Cardiac muscle cell (in vitro differentiated cells and primary cell): ENCODE measurements at regions not wholly inside any gene's neighbourhood (a gene's known extent, or its start where the extent isn't known, plus 50 kb on each side); places are given as distances from the start of the nearest gene placed in this dataset.
"Not testable (repeated sequence)": the region's sequence is repeated elsewhere in the genome, so short reads cannot be mapped to it uniquely, and the experiment has no call there.

ENCODE experiments used
- DNase-seq, 2 donors: peaks; one replicate each; pipeline versions ENCODE4 v3.0.0 to v3.0.0-alpha.2; 2010 to 2017; ENCODE audit warnings: low read depth in 1 of 2, low spot score in 1 of 2
- H3K27ac ChIP-seq: fragments of 200-600 bp; sonication (generic); 2 replicates; pipeline ENCODE4 v1.5.1; 2016
- H3K27me3 ChIP-seq: fragments of 200-600 bp; sonication (generic); 2 replicates; pipeline ENCODE4 v1.6.0; 2016; ENCODE audit warnings: control low read depth
- H3K36me3 ChIP-seq: fragments of 200-600 bp; sonication (generic); 2 replicates; pipeline ENCODE4 v1.5.1; 2016; ENCODE audit warnings: control low read depth
- H3K4me1 ChIP-seq: fragments of 200-600 bp; sonication (generic); 2 replicates; pipeline ENCODE4 v1.8.1; 2017; ENCODE audit warnings: low read depth, mild to moderate bottlenecking, mixed run types
- H3K4me3 ChIP-seq: fragments of 200-600 bp; sonication (generic); 2 replicates; pipeline ENCODE4 v1.5.1; 2016; ENCODE audit warnings: mild to moderate bottlenecking
- H3K9me3 ChIP-seq: fragments of 200-600 bp; sonication (generic); 2 replicates; pipeline ENCODE4 v1.5.1; 2017; ENCODE audit warnings: low read depth, mild to moderate bottlenecking, control low read depth
- TF ChIP-seq, protein P1 (sequence below): IDR thresholded peaks from 2 replicates; pipeline ENCODE4 v1.5.1; 2012; ENCODE audit warnings: low read depth, mild to moderate bottlenecking, low read length

- Histone ChIP-seq H3K4me1 (no peaks in the 10 kb centered on the region), H3K27ac (no peak overlapping the region), H3K9me3 (no peaks in the 10 kb centered on the region), H3K36me3 (no peaks in the 10 kb centered on the region), H3K4me3 (no peak overlapping the region), H3K27me3 (no peaks in the 10 kb centered on the region)
- TF ChIP-seq, protein P1, sequence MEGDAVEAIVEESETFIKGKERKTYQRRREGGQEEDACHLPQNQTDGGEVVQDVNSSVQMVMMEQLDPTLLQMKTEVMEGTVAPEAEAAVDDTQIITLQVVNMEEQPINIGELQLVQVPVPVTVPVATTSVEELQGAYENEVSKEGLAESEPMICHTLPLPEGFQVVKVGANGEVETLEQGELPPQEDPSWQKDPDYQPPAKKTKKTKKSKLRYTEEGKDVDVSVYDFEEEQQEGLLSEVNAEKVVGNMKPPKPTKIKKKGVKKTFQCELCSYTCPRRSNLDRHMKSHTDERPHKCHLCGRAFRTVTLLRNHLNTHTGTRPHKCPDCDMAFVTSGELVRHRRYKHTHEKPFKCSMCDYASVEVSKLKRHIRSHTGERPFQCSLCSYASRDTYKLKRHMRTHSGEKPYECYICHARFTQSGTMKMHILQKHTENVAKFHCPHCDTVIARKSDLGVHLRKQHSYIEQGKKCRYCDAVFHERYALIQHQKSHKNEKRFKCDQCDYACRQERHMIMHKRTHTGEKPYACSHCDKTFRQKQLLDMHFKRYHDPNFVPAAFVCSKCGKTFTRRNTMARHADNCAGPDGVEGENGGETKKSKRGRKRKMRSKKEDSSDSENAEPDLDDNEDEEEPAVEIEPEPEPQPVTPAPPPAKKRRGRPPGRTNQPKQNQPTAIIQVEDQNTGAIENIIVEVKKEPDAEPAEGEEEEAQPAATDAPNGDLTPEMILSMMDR: no peak
- DNase-seq: no peak
These were observed 536.0 kb downstream of the GABRG2 start for GRCh38 chr5:162603443-162604070.

- Histone ChIP-seq H3K9me3 (no peaks in the 10 kb centered on the region), H3K27me3 (no peaks in the 10 kb centered on the region), H3K27ac (no peak overlapping the region), H3K4me3 (no peak overlapping the region), H3K4me1 (no peaks in the 10 kb centered on the region), H3K36me3 (no peaks in the 10 kb centered on the region)
- TF ChIP-seq, protein P1: no peak
- DNase-seq: no peak
These were observed 540.3 kb downstream of the GABRG2 start for GRCh38 chr5:162607879-162608278.

- DNase-seq, H3K9me3 ChIP-seq, H3K4me3 ChIP-seq, H3K4me1 ChIP-seq, H3K27me3 ChIP-seq, H3K27ac ChIP-seq, H3K36me3 ChIP-seq: not testable (repeated sequence)
These were observed 554.2 kb downstream of the GABRG2 start for GRCh38 chr5:162621726-162622263.

DNA sequence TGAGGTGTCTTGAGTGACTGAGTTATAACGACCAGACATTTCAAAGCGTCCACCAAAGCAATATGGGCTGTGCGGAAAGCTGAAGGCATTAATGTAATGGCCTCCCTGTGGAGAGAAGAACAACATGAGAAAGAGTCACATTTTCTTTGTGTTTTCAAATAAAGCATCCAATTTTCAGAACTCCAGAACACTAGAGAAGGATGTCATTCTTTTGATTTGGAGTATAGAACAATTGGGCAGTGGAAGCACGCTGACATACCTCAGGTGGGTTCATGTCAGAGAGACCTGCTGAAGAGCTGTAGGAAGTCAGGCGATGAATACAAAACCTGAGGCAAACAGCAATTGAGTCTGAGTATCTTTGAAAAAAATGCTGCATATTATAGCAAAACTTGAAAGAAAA is 556.5 kb downstream of the GABRG2 start:
- TF ChIP-seq, protein P1: no peak
- H3K36me3 ChIP-seq: no peaks in the 10 kb centered on the region
- no peak overlapping the region for H3K27ac ChIP-seq
- no peak for DNase-seq
- no peaks in the 10 kb centered on the region for H3K4me1 ChIP-seq
- no peaks in the 10 kb centered on the region for H3K9me3 ChIP-seq
- no peaks in the 10 kb centered on the region for H3K27me3 ChIP-seq
- no peak overlapping the region for H3K4me3 ChIP-seq

DNA sequence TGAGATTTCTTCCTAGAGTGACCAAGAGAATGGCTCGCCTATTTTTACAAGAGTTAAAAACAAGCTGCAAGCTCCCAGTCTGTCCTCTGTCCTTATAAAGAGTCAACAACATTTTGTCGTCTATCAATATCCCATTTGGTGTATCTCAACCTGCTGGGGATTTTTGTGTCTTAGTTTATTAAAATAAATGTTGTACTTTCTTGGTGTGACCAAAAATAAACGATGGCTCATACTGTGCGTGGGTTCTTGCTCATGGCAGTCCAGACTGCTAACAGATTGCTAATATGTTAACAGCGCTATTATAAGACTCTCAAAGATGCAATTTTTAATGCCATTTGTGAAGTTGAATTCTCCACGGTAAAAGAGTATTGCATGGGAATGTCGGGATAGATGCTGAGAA is 569.9 kb downstream of the GABRG2 start:
- no peaks in the 10 kb centered on the region for H3K36me3 ChIP-seq
- no peaks in the 10 kb centered on the region for H3K4me1 ChIP-seq
- H3K9me3 ChIP-seq: no peaks in the 10 kb centered on the region
- TF ChIP-seq, protein P1: no peak
- no peaks in the 10 kb centered on the region for H3K27me3 ChIP-seq
- H3K4me3 ChIP-seq: no peak overlapping the region
- no peak overlapping the region for H3K27ac ChIP-seq
- DNase-seq: no peak

DNA sequence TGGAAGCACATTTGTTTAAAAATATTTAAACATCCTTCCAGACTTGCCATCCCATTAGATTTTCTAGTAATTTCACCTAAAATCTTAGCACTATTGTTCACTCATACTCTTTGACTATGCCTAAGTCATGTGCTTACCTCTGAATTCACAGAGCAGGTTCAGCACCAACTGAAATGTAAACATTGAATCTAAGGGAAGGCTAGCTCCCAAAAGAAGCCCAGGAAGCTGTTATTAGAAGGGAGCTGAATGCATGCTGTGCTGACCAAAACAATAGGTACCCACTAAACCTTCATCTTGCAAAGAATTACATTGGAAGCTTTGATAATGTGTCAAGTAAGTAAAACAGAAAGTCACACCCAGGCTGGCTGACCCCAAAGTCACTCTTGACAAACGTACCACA is 571.3 kb downstream of the GABRG2 start:
- no peaks in the 10 kb centered on the region for H3K27me3 ChIP-seq
- H3K36me3 ChIP-seq: no peaks in the 10 kb centered on the region
- H3K9me3 ChIP-seq: no peaks in the 10 kb centered on the region
- H3K27ac ChIP-seq: no peak overlapping the region
- no peaks in the 10 kb centered on the region for H3K4me1 ChIP-seq
- no peak overlapping the region for H3K4me3 ChIP-seq
- peak in 1 of 2 donors; percentile 1 for DNase-seq
- TF ChIP-seq, protein P1: no peak
